VCaP (cell line): ENCODE measurements at regions not wholly inside any gene's neighbourhood (a gene's known extent, or its start where the extent isn't known, plus 50 kb on each side); places are given as distances from the start of the nearest gene placed in this dataset.

ENCODE experiments used
- H3K27ac ChIP-seq: fragments of 450-650 bp; 2 replicates; pipeline ENCODE4 v1.5.1; 2017
- CTCF ChIP-seq: fragments of 450-650 bp; conservative IDR thresholded peaks from 2 replicates; pipeline ENCODE4 v1.5.1; 2017; ENCODE audit warnings: mild to moderate bottlenecking, moderate library complexity

DNA sequence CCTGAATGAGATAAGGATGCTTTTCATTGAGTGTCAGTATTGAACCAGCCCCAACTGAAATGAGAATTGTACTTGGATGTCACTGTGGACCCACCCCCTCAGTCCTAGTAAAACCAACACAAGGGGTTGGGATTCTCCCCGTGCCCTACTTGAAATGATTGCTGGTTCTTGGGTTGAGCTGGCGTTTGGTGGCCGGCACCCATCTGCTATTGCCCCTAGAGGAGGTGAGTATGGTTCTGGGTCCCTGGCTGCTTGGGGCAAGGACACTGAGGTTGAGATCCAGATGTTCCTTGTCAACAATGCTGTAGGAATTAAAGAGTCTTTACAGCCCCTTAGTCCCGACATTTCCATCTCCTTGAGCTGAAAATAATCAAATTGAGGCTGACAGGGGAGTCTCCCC, 170.0 kb upstream of the ZNF32 start:
- no peak overlapping the region for H3K27ac ChIP-seq
- no peak for TF ChIP-seq CTCF

GRCh38 chr10:43817368-43817767, 168.7 kb upstream of the ZNF32 start:
- no peak overlapping the region for H3K27ac ChIP-seq
- no peak for TF ChIP-seq CTCF

GRCh38 chr10:43816351-43817321, 168.0 kb upstream of the ZNF32 start:
- no peak for TF ChIP-seq CTCF
- no peak overlapping the region for H3K27ac ChIP-seq

GRCh38 chr10:43815181-43815885, 166.7 kb upstream of the ZNF32 start:
- H3K27ac ChIP-seq: no peak overlapping the region

GRCh38 chr10:43814663-43815062, 166.0 kb upstream of the ZNF32 start:
- TF ChIP-seq CTCF: no peak
- H3K27ac ChIP-seq: no peak overlapping the region

More at GRCh38 chr10:43815181-43815885, 166.7 kb upstream of the ZNF32 start:
- TF ChIP-seq CTCF: no peak

DNA sequence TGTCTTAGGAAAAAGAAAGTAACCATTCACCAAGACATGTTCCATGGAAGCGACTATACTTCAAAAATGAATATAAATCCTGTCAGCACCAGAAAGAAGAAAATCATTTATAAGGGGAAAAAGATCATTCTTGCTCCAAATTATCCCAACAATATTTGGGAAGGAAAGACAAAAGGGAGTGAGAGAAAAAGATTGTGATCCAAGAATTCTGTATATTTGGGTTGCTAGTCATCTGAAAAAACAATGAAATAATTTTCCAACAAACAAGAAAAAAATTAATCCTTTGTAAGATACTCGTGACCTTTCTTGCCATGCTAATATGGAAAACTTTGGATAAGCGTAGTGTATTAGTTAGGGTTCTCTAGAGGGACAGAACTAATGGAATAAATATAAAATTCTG, 163.2 kb upstream of the ZNF32 start:
- no peak overlapping the region for H3K27ac ChIP-seq
- no peak for TF ChIP-seq CTCF

- no peak overlapping the region for H3K27ac ChIP-seq
- TF ChIP-seq CTCF: no peak
Measured at GRCh38 chr10:43809211-43809930, 160.7 kb upstream of the ZNF32 start.
